OCI-LY1 (cell line): ENCODE measurements at regions not wholly inside any gene's neighbourhood (a gene's known extent, or its start where the extent isn't known, plus 50 kb on each side); places are given as distances from the start of the nearest gene placed in this dataset.

Experiments
- H2AFZ ChIP-seq: fragments of 200-600 bp; sonication (generic), shearing (Covaris generic); 2 replicates; pipeline ENCODE4 v1.6.0; 2014; ENCODE audit warnings: antibody characterized with exemption, mild to moderate bottlenecking, low read length
- H3F3A ChIP-seq: fragments of 200-600 bp; sonication (generic), shearing (Covaris generic); 2 replicates; pipeline ENCODE4 v1.6.0; 2014; ENCODE audit warnings: mild to moderate bottlenecking, antibody characterized with exemption, low read length, moderate library complexity; ENCODE audit not compliant: insufficient read depth
- H3K27ac ChIP-seq: fragments of 200-600 bp; sonication (generic); 2 replicates; pipeline ENCODE4 v1.5.1; 2014; ENCODE audit warnings: low read length, mixed run types, mild to moderate bottlenecking, low read depth; ENCODE audit not compliant: poor library complexity, severe bottlenecking
- H3K27me3 ChIP-seq: fragments of 200-600 bp; sonication (generic); 2 replicates; pipeline ENCODE4 v1.6.0; 2014; ENCODE audit warnings: antibody characterized with exemption, mild to moderate bottlenecking, low read length, moderate library complexity; ENCODE audit not compliant: insufficient read depth
- H3K36me3 ChIP-seq: fragments of 200-600 bp; sonication (generic); 2 replicates; pipeline ENCODE4 v1.6.1; 2014; ENCODE audit warnings: mild to moderate bottlenecking, antibody characterized with exemption, low read length, moderate library complexity, mixed read lengths; ENCODE audit not compliant: insufficient read depth
- H3K4me1 ChIP-seq: fragments of 200-600 bp; sonication (generic); 2 replicates; pipeline ENCODE4 v1.5.1; 2014; ENCODE audit warnings: mild to moderate bottlenecking, low read length, moderate library complexity; ENCODE audit not compliant: insufficient read depth, severe bottlenecking
- H3K4me2 ChIP-seq: fragments of 200-600 bp; sonication (generic), shearing (Covaris generic); 2 replicates; pipeline ENCODE4 v1.6.1; 2014; ENCODE audit warnings: low read length
- H3K4me3 ChIP-seq: fragments of 200-600 bp; sonication (generic); 2 replicates; pipeline ENCODE4 v1.5.1; 2014; ENCODE audit warnings: low read length, low read depth, mild to moderate bottlenecking, mixed read lengths; ENCODE audit not compliant: poor library complexity, severe bottlenecking
- H3K79me2 ChIP-seq: fragments of 200-600 bp; shearing (Covaris generic); 2 replicates; pipeline ENCODE4 v1.6.1; 2016; ENCODE audit warnings: mixed run types, low read length, mixed read lengths; ENCODE audit not compliant: insufficient read depth
- H3K9ac ChIP-seq: fragments of 200-600 bp; sonication (generic), shearing (Covaris generic); 2 replicates; pipeline ENCODE4 v1.6.1; 2014; ENCODE audit warnings: mild to moderate bottlenecking, low read length, mixed read lengths
- H3K9me2 ChIP-seq: fragments of 200-600 bp; sonication (generic), shearing (Covaris generic); 2 replicates; pipeline ENCODE4 v1.6.1; 2014; ENCODE audit warnings: low read depth, mild to moderate bottlenecking, low read length, mixed read lengths
- H3K9me3 ChIP-seq: fragments of 200-600 bp; shearing (Covaris generic); 2 replicates; pipeline ENCODE4 v1.6.1; 2014; ENCODE audit warnings: low read length, mixed read lengths
- H4K20me1 ChIP-seq: fragments of 200-600 bp; sonication (generic), shearing (Covaris generic); 2 replicates; pipeline ENCODE4 v1.6.0; 2016; ENCODE audit warnings: mild to moderate bottlenecking, low read length; ENCODE audit not compliant: insufficient read depth
- EZH2 ChIP-seq: fragments of 200-600 bp; sonication (generic), shearing (Covaris generic); IDR thresholded peaks from 2 replicates; pipeline ENCODE4 v1.8.0; 2017; ENCODE audit warnings: borderline replicate concordance, mixed run types, mild to moderate bottlenecking, antibody characterized with exemption, low read length, moderate library complexity, mixed read lengths
- TF ChIP-seq, protein P1 (sequence below): fragments of 200-600 bp; sonication (generic), shearing (Covaris generic); IDR thresholded peaks from 2 replicates; pipeline ENCODE4 v1.5.1; 2017; ENCODE audit warnings: mild to moderate bottlenecking, antibody characterized with exemption, low read length, moderate library complexity, mixed read lengths

DNA sequence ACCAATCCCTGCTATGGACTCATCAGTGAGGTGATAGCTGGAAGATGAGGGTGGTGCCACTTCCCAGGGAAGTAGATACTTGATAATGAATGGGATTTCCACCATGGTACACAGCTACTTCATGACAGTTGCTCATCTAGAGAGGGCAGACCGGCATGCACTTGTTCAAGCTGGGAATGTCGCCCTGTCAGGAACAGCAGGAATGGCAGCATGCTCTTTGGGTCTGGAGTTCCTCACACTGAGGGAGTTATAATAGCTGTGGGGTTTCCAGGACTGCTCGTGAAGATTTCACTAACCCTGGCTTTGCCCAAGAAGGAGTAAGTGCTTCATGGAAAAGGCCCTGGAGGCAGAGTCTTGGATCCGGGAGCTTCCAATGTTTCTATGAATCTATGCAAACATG lies 129.2 kb downstream of the PSMG1 start:
- Histone ChIP-seq H4K20me1 (no peaks in the 10 kb centered on the region), H3K9me2 (no peaks in the 10 kb centered on the region), H3K4me1 (no peaks in the 10 kb centered on the region), H3K4me3 (no peak overlapping the region), H3K4me2 (no peak overlapping the region), H3K27me3 (no peaks in the 10 kb centered on the region), H3K9ac (no peak overlapping the region), H3F3A (no peaks in the 10 kb centered on the region), H3K27ac (no peak overlapping the region), H3K36me3 (no peaks in the 10 kb centered on the region), H2AFZ (no peak overlapping the region), H3K79me2 (no peaks in the 10 kb centered on the region), H3K9me3 (no peaks in the 10 kb centered on the region)
- no peak for TF ChIP-seq EZH2
- TF ChIP-seq, protein P1, sequence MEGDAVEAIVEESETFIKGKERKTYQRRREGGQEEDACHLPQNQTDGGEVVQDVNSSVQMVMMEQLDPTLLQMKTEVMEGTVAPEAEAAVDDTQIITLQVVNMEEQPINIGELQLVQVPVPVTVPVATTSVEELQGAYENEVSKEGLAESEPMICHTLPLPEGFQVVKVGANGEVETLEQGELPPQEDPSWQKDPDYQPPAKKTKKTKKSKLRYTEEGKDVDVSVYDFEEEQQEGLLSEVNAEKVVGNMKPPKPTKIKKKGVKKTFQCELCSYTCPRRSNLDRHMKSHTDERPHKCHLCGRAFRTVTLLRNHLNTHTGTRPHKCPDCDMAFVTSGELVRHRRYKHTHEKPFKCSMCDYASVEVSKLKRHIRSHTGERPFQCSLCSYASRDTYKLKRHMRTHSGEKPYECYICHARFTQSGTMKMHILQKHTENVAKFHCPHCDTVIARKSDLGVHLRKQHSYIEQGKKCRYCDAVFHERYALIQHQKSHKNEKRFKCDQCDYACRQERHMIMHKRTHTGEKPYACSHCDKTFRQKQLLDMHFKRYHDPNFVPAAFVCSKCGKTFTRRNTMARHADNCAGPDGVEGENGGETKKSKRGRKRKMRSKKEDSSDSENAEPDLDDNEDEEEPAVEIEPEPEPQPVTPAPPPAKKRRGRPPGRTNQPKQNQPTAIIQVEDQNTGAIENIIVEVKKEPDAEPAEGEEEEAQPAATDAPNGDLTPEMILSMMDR, result no peak

DNA sequence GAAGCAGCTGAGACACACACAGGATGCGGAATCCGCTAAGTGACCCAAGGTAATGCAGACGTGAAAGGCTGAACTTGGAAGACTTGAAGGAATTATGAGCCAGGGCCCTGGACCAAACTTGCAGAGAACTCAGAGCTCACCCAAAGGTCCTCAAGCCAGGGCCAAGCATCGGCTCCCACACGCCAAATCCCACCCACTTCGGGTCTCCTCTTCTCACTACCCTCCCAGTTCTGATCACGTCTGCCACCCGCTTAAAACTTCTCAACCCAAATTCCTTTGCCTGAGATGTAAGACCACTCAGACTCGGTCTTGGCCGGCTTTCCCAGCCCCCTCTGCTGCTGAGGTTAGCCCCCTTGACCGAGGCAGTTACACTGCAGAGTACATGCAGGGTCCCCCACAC lies 130.1 kb downstream of the PSMG1 start:
- TF ChIP-seq EZH2, result no peak
- TF ChIP-seq, protein P1, result no peak
- Histone ChIP-seq H4K20me1 (no peaks in the 10 kb centered on the region), H3F3A (no peaks in the 10 kb centered on the region), H3K4me3 (no peak overlapping the region), H3K79me2 (no peaks in the 10 kb centered on the region), H3K9me2 (no peaks in the 10 kb centered on the region), H3K9me3 (no peaks in the 10 kb centered on the region), H3K4me2 (no peak overlapping the region), H3K9ac (no peak overlapping the region), H3K27me3 (no peaks in the 10 kb centered on the region), H2AFZ (no peak overlapping the region), H3K4me1 (no peaks in the 10 kb centered on the region), H3K27ac (no peak overlapping the region), H3K36me3 (no peaks in the 10 kb centered on the region)

DNA sequence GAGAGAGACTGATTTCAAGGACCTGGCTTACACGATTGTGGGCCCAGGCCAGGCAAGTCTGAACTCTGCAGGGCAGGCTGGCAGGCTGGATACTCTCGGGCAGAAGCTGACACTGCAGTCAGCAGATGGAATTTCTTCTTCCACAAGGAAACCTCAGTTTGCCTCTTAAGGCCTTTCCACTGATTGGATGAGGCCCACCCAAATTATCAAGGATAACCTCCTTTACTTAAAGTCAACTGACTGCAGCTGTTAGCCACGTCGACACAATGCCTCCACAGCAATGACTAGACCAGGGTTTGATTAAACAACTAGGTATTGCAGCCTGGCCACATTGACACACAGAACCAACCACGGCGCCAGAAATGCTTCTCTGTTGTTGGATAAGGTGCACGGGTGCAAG lies 130.5 kb downstream of the PSMG1 start:
- Histone ChIP-seq H3K79me2 (no peaks in the 10 kb centered on the region), H3K4me1 (no peaks in the 10 kb centered on the region), H3F3A (no peaks in the 10 kb centered on the region), H3K4me2 (no peak overlapping the region), H4K20me1 (no peaks in the 10 kb centered on the region), H3K27ac (no peak overlapping the region), H2AFZ (no peak overlapping the region), H3K9ac (no peak overlapping the region), H3K36me3 (no peaks in the 10 kb centered on the region), H3K9me3 (no peaks in the 10 kb centered on the region), H3K9me2 (no peaks in the 10 kb centered on the region), H3K4me3 (no peak overlapping the region), H3K27me3 (no peaks in the 10 kb centered on the region)
- TF ChIP-seq EZH2, result no peak
- TF ChIP-seq, protein P1, result no peak
